ENCODE measurements at regions not wholly inside any gene's neighbourhood (a gene's known extent, or its start where the extent isn't known, plus 50 kb on each side); places are given as distances from the start of the nearest gene placed in this dataset.

GRCh38 chr11:45054956-45055355 lies 91.5 kb upstream of the PRDM11 start:
- H3K27me3 ChIP-seq, result no peaks in the 10 kb centered on the region
- 85 to 87% methylated on average over 8 of the region's 8 CpGs for WGBS, 2 donors

GRCh38 chr11:45056529-45056928 lies 89.9 kb upstream of the PRDM11 start:
- intact Hi-C loops (cut with DNase I), result no loop called here
- 80% methylated on average over 1 of the region's 1 CpG; no CpG with 5 or more reads in 1 of the 2 donors for WGBS, 2 donors
- Histone ChIP-seq H3K36me3 (no peaks in the 10 kb centered on the region), H3K9me3 (no peaks in the 10 kb centered on the region), H3K4me1 (peaks cover 0 to 16% (median 0%) of the 10 kb centered on the region in 3 donors), H3K27ac (no peak overlapping the region), H3K27me3 (no peaks in the 10 kb centered on the region), H3K4me3 (no peak overlapping the region)
- DNase-seq, result no peak
- TF ChIP-seq CTCF (IDR thresholded peaks at IDR 0.05), result no peak
- no peak for TF ChIP-seq POLR2A (IDR thresholded peaks at IDR 0.05)

More at GRCh38 chr11:45054956-45055355, 91.5 kb upstream of the PRDM11 start:
- intact Hi-C loops (cut with DNase I), result no loop called here
- Histone ChIP-seq H3K27ac (no peak overlapping the region), H3K4me3 (no peak overlapping the region), H3K9me3 (no peaks in the 10 kb centered on the region), H3K36me3 (no peaks in the 10 kb centered on the region), H3K4me1 (peaks cover 0 to 10% (median 0%) of the 10 kb centered on the region in 3 donors)
- no peak for TF ChIP-seq POLR2A (IDR thresholded peaks at IDR 0.05)
- no peak for TF ChIP-seq CTCF (IDR thresholded peaks at IDR 0.05)
- DNase-seq, result no peak

GRCh38 chr11:45057938-45058646 lies 88.3 kb upstream of the PRDM11 start:
- Histone ChIP-seq H3K27ac (no peak overlapping the region), H3K4me1 (peaks cover 0 to 16% (median 0%) of the 10 kb centered on the region in 3 donors), H3K4me3 (no peak overlapping the region), H3K27me3 (no peaks in the 10 kb centered on the region), H3K9me3 (no peaks in the 10 kb centered on the region), H3K36me3 (no peaks in the 10 kb centered on the region)
- DNase-seq, result no peak
- WGBS, 2 donors, result 76 to 77% methylated on average over 5 of the region's 5 CpGs
- TF ChIP-seq CTCF (IDR thresholded peaks at IDR 0.05) (no peak), POLR2A (IDR thresholded peaks at IDR 0.05) (no peak)
- intact Hi-C loops (cut with DNase I), result no loop called here

GRCh38 chr11:45058647-45058950 lies 87.8 kb upstream of the PRDM11 start:
- WGBS, 2 donors, result 50 to 65% methylated on average over 1 to 3 of the region's 3 CpGs
- H3K9me3 ChIP-seq, result peaks cover 0 to 3% (median 2%) of the 10 kb centered on the region in 3 donors
- peaks cover 0 to 16% (median 0%) of the 10 kb centered on the region in 3 donors for H3K4me1 ChIP-seq
- no peak overlapping the region for H3K4me3 ChIP-seq
- no peak for TF ChIP-seq CTCF (IDR thresholded peaks at IDR 0.05)
- TF ChIP-seq POLR2A (IDR thresholded peaks at IDR 0.05), result no peak
- no peaks in the 10 kb centered on the region for H3K27me3 ChIP-seq
- intact Hi-C loops (cut with DNase I), result no loop called here
- H3K36me3 ChIP-seq, result no peaks in the 10 kb centered on the region
- H3K27ac ChIP-seq, result no peak overlapping the region
- no peak for DNase-seq

GRCh38 chr11:45060707-45061106 lies 85.7 kb upstream of the PRDM11 start:
- no peak overlapping the region for H3K4me3 ChIP-seq
- H3K9me3 ChIP-seq, result peaks cover 0 to 8% (median 6%) of the 10 kb centered on the region in 3 donors
- peaks cover 0 to 16% (median 0%) of the 10 kb centered on the region in 3 donors for H3K4me1 ChIP-seq
- H3K36me3 ChIP-seq, result no peaks in the 10 kb centered on the region
- no peaks in the 10 kb centered on the region for H3K27me3 ChIP-seq
- H3K27ac ChIP-seq, result no peak overlapping the region
- no peak for TF ChIP-seq CTCF (IDR thresholded peaks at IDR 0.05)
- TF ChIP-seq POLR2A (IDR thresholded peaks at IDR 0.05), result no peak
- intact Hi-C loops (cut with DNase I), result no loop called here
- DNase-seq, result no peak
- 53 to 85% methylated on average over 8 of the region's 8 CpGs for WGBS, 2 donors

All from esophagus squamous epithelium (tissue), 5 donors.